Sciatic nerve (tissue), 2 donors: ENCODE measurements at regions not wholly inside any gene's neighbourhood (a gene's known extent, or its start where the extent isn't known, plus 50 kb on each side); places are given as distances from the start of the nearest gene placed in this dataset.
"Not testable (repeated sequence)": the region's sequence is repeated elsewhere in the genome, so short reads cannot be mapped to it uniquely, and the experiment has no call there.

Source experiments
- ATAC-seq: fragments of 200-7000 bp; cut with Tn5 transposase; one replicate; pipeline ENCODE4 v1.9.1; 2020; ENCODE audit warnings: mild to moderate bottlenecking, moderate library complexity
- DNase-seq: peaks from one replicate; pipeline ENCODE4 v3.0.0-alpha.2; 2020; ENCODE audit warnings: low spot score
- intact Hi-C: fragments of 100-400 bp; cut with DNase I; formaldehyde crosslinking; loops from one replicate; pipeline ENCODE4 v1.14.2; 2022
- donor health status: DM: no; HTN: no; CAD: no.
- donor health status: DM: no; HTN: no; CAD: no.

DNA sequence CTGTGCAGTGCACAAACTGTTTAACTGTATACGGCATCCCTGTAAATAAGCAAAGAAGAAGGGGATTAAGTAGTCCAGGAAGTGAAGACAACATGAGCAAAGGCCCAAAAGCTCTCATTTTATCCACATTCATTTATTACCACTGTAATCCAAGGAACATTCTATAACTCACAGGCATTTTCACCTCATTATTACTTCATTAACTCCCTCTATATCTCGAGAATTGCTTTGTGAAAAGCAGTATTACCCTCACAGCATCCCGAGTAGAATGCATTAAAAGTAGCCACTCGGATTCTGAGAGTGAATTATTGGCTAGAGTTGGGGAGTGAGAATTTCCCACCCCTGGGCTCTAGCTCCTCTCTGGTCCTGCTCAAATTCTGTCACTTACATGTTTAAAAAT lies 51.0 kb upstream of the CHCHD3 start:
- DNase-seq = no peak
- no peak for ATAC-seq
- intact Hi-C loops = no loop called here

GRCh38 chr7:133134810-133135209 lies 52.9 kb upstream of the CHCHD3 start:
- intact Hi-C loops = no loop called here
- DNase-seq = no peak
- ATAC-seq = no peak

DNA sequence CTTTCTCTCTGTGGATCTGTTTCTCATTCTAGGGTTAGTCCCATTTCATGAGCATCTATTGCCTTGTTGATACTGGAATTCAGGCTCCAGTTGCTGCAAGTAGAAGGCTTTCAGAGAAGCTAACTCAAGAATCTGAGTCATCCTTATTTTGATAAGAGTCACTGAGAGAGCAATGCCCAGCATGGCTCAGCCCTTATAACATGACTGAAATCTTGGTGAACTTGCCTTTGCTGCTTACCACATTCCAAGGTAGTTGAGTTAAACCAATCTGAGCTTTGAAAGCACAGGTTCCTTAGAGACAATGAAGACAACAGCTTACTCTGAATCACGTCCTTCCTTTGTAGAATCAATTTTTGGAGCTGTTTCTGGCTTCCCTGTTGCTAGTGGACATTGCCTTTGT lies 53.6 kb upstream of the CHCHD3 start:
- no peak for DNase-seq
- no peak for ATAC-seq
- intact Hi-C loops = no loop called here

GRCh38 chr7:133139350-133139749 lies 57.5 kb upstream of the CHCHD3 start:
- DNase-seq = no peak
- no peak for ATAC-seq
- intact Hi-C loops = no loop called here

GRCh38 chr7:133139801-133140200 lies 57.9 kb upstream of the CHCHD3 start:
- no peak for ATAC-seq
- DNase-seq = no peak
- intact Hi-C loops = no loop called here

- no peak for DNase-seq
- no peak for ATAC-seq
- intact Hi-C loops = no loop called here
These were observed 59.2 kb upstream of the CHCHD3 start for GRCh38 chr7:133140994-133141595.

DNA sequence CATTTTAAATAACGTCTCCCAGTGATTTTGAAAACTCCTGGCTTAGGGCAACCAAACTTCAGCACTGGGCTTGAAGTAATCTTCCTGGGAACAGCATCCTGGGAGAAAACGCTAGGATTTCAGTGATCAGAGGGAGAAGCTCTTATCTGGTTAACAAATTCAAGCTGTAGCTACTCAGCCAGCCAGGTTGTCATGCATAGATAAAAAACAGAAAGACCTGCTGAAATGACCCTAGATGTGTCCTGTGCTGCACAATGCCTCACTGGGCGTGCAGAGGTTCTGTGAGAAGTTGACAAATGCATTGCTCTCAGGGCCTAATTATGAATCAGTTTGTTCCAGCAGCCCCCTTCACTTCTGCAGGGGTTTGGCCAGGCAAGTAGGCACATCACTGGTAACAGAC lies 68.9 kb upstream of the CHCHD3 start:
- no peak for ATAC-seq
- intact Hi-C loops = no loop called here
- DNase-seq = no peak

DNA sequence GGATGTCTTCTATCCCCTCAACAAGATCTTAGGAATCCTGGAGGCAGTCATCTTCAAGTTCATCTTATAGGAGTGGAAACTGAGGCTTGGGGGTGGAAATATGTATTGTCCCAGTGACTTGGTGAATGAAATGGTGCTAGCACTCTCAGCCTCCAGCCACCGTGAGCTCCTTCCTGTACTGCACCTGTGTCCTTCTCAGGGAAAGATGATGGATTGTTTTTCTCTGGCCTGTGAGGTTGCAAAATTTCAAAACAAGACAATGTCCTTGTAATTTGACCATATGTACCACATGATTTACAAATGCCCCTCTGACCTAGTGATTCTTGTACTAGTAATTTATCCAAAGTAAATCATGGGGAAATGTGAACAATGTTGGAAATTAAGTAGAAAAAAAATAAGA lies 71.0 kb upstream of the CHCHD3 start:
- intact Hi-C loops = no loop called here
- DNase-seq (no peak), ATAC-seq (no peak)

- ATAC-seq (no peak), DNase-seq (no peak)
- intact Hi-C loops = no loop called here
These were observed 73.3 kb upstream of the CHCHD3 start for GRCh38 chr7:133155146-133155545.

GRCh38 chr7:133155642-133156041 lies 73.8 kb upstream of the CHCHD3 start:
- intact Hi-C loops = no loop called here
- ATAC-seq (no peak), DNase-seq (no peak)

DNA sequence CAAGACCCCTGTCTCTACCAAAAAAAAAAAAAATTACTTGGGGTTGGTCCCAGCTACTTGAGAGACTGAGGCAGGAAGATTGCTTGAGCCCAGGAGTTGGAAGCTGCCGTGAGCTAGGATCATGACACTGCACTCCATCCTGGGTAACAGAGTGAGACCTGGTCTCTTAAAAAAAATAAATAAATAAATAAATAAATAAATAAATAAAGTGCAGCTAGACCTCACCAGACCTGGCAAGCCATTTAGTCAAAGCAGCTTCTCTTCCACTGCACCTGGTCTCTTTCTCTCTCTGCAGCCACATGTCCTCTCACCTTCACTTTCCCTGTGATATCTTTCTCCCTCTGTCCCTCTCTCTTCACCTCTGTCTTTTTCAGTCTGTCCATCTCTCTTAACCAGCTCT lies 75.2 kb upstream of the CHCHD3 start:
- ATAC-seq (no peak), DNase-seq (no peak)
- intact Hi-C loops = no loop called here

DNA sequence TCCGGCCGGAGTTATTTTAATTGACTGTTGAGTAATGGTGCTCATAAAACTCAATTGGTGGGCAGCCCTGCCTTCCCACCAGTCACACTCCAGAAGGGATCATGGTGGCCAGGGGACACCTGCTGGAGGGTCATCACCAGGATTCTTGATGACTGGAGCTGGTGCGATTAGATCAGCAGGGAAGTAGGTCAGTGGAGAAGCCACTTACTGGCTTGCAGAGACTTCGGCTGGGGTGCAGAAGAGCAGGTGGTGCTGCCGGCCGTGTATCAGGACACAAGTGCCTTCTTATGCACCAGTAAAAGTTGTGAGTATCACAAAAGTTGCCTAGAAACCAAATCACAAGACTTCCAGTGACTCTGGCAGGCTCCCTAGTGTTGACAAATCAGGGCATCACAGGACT lies 82.6 kb upstream of the CHCHD3 start:
- ATAC-seq (no peak), DNase-seq (no peak)
- intact Hi-C loops = no loop called here

- DNase-seq (no peak), ATAC-seq (no peak)
- intact Hi-C loops = no loop called here
These were observed 83.1 kb upstream of the CHCHD3 start for GRCh38 chr7:133165001-133165400.

- DNase-seq = no peak
- intact Hi-C loops = no loop called here
- ATAC-seq = no peak
These were observed 83.6 kb upstream of the CHCHD3 start for GRCh38 chr7:133165529-133165928.

GRCh38 chr7:133167300-133167699 lies 85.4 kb upstream of the CHCHD3 start:
- ATAC-seq (no peak), DNase-seq (no peak)
- intact Hi-C loops = no loop called here

GRCh38 chr7:133169167-133169822 lies 83.6 kb upstream of the EXOC4 start:
- not testable (repeated sequence) for ATAC-seq

GRCh38 chr7:133177476-133177875 lies 75.4 kb upstream of the EXOC4 start:
- intact Hi-C loops, ATAC-seq, DNase-seq: not testable (repeated sequence)

More at GRCh38 chr7:133169167-133169822, 83.6 kb upstream of the EXOC4 start:
- intact Hi-C loops, DNase-seq: not testable (repeated sequence)

DNA sequence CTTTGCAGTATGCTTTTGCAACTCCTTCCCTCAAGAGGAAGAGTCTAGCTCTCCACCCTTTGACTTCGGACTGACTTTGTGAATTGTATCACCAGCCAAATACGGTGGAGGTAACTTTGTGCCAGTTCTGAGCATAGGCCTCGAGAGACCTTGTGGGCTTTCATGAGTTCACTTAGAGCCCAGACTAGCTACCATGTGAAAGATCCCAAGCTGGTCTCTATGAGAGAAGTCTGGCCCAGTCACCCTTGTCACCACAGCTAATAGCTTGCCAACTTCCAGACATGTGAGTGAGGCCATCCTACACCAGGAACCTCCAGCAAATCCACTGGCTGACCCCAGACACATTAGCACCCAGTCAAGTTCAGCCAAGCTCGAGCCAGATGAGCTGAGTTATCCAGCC lies 72.2 kb upstream of the EXOC4 start:
- DNase-seq (no peak), ATAC-seq (peak; percentile 57)
- intact Hi-C loops = loop anchor here (10.0 kb wide), 1 partner anchor 1056 kb away; no protein-coding TSS in a partner anchor

DNA sequence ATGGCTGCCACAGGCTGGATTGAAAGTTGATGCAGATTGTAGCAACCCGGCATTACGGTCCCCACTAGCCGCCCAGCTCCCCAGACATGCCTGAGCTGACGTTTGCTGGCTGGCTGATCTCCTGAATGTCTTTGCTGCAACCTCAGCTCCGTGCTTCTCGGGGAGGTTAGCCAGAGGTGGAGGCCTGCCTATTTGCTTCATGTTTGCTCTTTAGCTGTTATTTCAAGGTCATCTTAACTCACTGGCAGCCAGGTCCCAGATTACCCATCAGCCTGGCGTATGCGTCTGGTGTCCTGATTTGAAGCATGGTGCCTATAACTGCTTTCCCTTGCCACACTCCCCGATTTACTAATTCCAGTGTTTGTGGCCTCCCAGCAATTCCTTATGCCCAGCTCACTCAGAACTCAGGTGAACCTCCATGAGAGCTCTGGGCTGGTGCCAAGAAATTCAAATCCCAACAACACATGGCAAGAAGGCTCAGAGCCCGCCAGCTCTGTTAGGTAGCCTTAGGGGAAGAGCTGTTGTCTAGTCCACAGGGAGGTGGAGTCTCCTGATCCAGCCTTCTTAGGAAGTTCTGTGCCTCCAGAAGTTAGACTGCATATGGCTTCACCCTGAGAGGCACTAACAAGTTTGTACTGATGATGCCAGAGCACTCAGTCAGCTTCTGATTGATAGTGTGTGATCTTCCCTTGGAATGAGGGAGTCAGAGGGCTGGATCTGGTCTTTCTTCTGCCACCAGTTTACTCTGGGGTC lies 69.7 kb upstream of the EXOC4 start:
- ATAC-seq = no peak
- no peak for DNase-seq
- intact Hi-C loops = loop anchor here (10.0 kb wide), 1 partner anchor 1058 kb away; no protein-coding TSS in a partner anchor

GRCh38 chr7:133183969-133184368 lies 68.9 kb upstream of the EXOC4 start:
- no peak for DNase-seq
- no peak for ATAC-seq
- intact Hi-C loops = loop anchor here (10.0 kb wide), 1 partner anchor 1059 kb away; no protein-coding TSS in a partner anchor
